PC-3 (cell line): ENCODE measurements at regions not wholly inside any gene's neighbourhood (a gene's known extent, or its start where the extent isn't known, plus 50 kb on each side); places are given as distances from the start of the nearest gene placed in this dataset.

Experiments used
- ATAC-seq: fragments of 200-7000 bp; cut with Tn5 transposase; 2 replicates; pipeline ENCODE4 v1.9.1; 2020; ENCODE audit warnings: mild to moderate bottlenecking, moderate library complexity
- BruUV-seq: library from RNA; stranded (reverse); fragments of 400-500 nt; replicated peaks from 2 replicates; lab custom pipeline; 2021; lab: Mats Ljungman, UMichigan
- CTCF ChIA-PET: fragments of 300-600 bp; sonication (Branson Sonifier 250); formaldehyde crosslinking; loops from one replicate; lab custom pipeline; 2022; ENCODE audit warnings: antibody characterized with exemption; lab: Charles Lee
- POLR2A ChIA-PET: fragments of 300-600 bp; sonication (Branson Sonifier 250); formaldehyde crosslinking; loops from one replicate; lab custom pipeline; 2022; ENCODE audit warnings: antibody characterized with exemption; ENCODE audit not compliant: unreplicated experiment; lab: Charles Lee
- DNase-seq: peaks from one replicate; pipeline ENCODE4 v3.0.0-alpha.2; 2015
- H2AFZ ChIP-seq: fragments of 300-600 bp; sonication (generic); 2 replicates; pipeline ENCODE4 v1.6.0; 2016; ENCODE audit warnings: antibody characterized with exemption, low read length
- H3F3A ChIP-seq: fragments of 300-600 bp; sonication (generic); one replicate; pipeline ENCODE4 v1.6.0; 2017; ENCODE audit warnings: antibody characterized with exemption, low read length, control low read depth, mild to moderate bottlenecking; ENCODE audit not compliant: unreplicated experiment
- H3K27ac ChIP-seq: fragments of 300-600 bp; sonication (generic); 2 replicates; pipeline ENCODE4 v1.5.1; 2016; ENCODE audit warnings: mild to moderate bottlenecking, low read length
- H3K27me3 ChIP-seq: fragments of 300-600 bp; sonication (generic); 2 replicates; pipeline ENCODE4 v1.6.1; 2016; ENCODE audit warnings: low read length, mixed read lengths
- H3K36me3 ChIP-seq: fragments of 300-600 bp; sonication (generic); 2 replicates; pipeline ENCODE4 v1.6.1; 2016; ENCODE audit warnings: low read depth, mixed run types, low read length, mixed read lengths
- H3K4me1 ChIP-seq: fragments of 300-600 bp; sonication (generic); 2 replicates; pipeline ENCODE4 v1.5.1; 2016; ENCODE audit warnings: low read length; ENCODE audit not compliant: insufficient read depth
- H3K4me2 ChIP-seq: fragments of 300-600 bp; sonication (generic); 2 replicates; pipeline ENCODE4 v1.6.0; 2016; ENCODE audit warnings: low read length
- H3K4me3 ChIP-seq: fragments of 300-600 bp; sonication (generic); 2 replicates; pipeline ENCODE4 v1.5.1; 2016; ENCODE audit warnings: mild to moderate bottlenecking, low read length, mixed read lengths
- H3K79me2 ChIP-seq: fragments of 300-600 bp; sonication (generic); 2 replicates; pipeline ENCODE4 v1.6.1; 2017; ENCODE audit warnings: low read length, mixed read lengths
- H3K9ac ChIP-seq: fragments of 300-600 bp; sonication (generic); 2 replicates; pipeline ENCODE4 v1.6.0; 2016; ENCODE audit warnings: mild to moderate bottlenecking, low read length
- H3K9me2 ChIP-seq: fragments of 300-600 bp; sonication (generic); replicated peaks from 2 replicates; pipeline ENCODE4 v1.6.1; 2016; ENCODE audit warnings: mixed run types, low read length, mixed read lengths
- H3K9me3 ChIP-seq: fragments of 300-600 bp; sonication (generic); 2 replicates; pipeline ENCODE4 v1.6.1; 2016; ENCODE audit warnings: low read length, mixed read lengths
- H4K20me1 ChIP-seq: fragments of 300-600 bp; sonication (generic); 2 replicates; pipeline ENCODE4 v1.6.1; 2016; ENCODE audit warnings: low read length, mixed read lengths
- CTCF ChIP-seq: fragments of 300-600 bp; sonication (generic); conservative IDR thresholded peaks from 2 replicates; pipeline ENCODE4 v1.5.1; 2017; ENCODE audit warnings: antibody characterized with exemption, low read depth, mild to moderate bottlenecking, low read length
- EZH2 ChIP-seq: fragments of 300-600 bp; sonication (generic); IDR thresholded peaks from one replicate; pipeline ENCODE4 v1.6.1; 2017; ENCODE audit warnings: antibody characterized with exemption, mild to moderate bottlenecking, low read length; ENCODE audit not compliant: unreplicated experiment
- EZH2phosphoT487 ChIP-seq: fragments of 300-600 bp; sonication (generic); IDR thresholded peaks from 2 replicates; pipeline ENCODE4 v1.6.1; 2018; ENCODE audit warnings: mild to moderate bottlenecking, antibody characterized with exemption, low read length, borderline replicate concordance
- intact Hi-C: fragments of 100-400 bp; cut with micrococcal nuclease; formaldehyde crosslinking; loops from 2 replicates; pipeline ENCODE4 v1.9.0; 2023

DNA sequence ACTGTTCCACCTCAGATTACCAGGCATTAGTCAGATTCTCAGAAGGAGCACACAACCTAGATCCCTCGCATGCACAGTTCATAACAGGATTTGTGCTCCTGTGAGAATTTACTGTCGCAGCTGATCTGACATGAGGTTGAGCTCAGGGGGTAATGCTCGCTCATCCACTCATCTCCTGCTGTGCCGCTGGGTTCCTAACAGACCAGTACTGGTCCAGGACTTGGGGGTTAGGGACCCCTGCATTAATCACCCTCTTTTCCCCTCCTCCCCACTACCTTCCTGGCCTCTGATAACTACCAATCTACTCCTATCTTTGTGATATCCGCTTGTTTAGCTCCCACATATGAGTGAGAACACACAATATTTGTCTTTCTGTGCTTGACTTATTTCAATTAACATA, 83.5 kb upstream of the FSHB start:
- no peak for DNase-seq
- H3K4me2 ChIP-seq: no peak overlapping the region
- H3K27ac ChIP-seq: no peak overlapping the region
- no peaks in the 10 kb centered on the region for H3K9me2 ChIP-seq
- no peak for ATAC-seq
- H4K20me1 ChIP-seq: no peaks in the 10 kb centered on the region
- H3K4me1 ChIP-seq: no peaks in the 10 kb centered on the region
- POLR2A ChIA-PET: no interaction called here
- CTCF ChIA-PET: no interaction called here
- H3K36me3 ChIP-seq: no peaks in the 10 kb centered on the region
- intact Hi-C loops: no loop called here
- H3F3A ChIP-seq: no peaks in the 10 kb centered on the region
- no peak overlapping the region for H3K4me3 ChIP-seq
- no peaks in the 10 kb centered on the region for H3K9me3 ChIP-seq
- no TSS peak for BruUV-seq
- no peaks in the 10 kb centered on the region for H3K27me3 ChIP-seq
- no peaks in the 10 kb centered on the region for H3K79me2 ChIP-seq
- H2AFZ ChIP-seq: no peak overlapping the region
- TF ChIP-seq CTCF (no peak), EZH2 (no peak), EZH2phosphoT487 (no peak)
- H3K9ac ChIP-seq: no peak overlapping the region

DNA sequence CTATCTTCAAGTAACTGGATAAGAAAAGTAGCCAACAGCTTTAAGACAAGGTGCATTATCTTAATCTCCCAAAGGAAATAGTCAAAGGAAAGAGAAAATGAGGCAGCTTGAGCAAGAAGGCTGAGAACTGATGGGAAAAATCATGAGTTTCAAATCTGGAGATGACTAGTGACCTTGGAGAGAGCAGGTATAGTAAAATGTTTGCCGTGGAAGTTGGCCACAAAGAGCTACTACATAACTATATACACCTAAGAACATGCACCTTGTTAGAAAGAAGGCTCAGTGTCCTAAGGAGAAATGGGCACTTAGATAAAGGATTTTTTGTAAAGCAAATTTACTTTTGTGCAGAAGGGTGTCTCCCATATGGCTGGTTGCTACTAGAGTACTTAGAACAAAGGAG, 80.8 kb upstream of the FSHB start:
- no peaks in the 10 kb centered on the region for H3K4me1 ChIP-seq
- H3K4me3 ChIP-seq: no peak overlapping the region
- no peak overlapping the region for H3K27ac ChIP-seq
- H3K36me3 ChIP-seq: no peaks in the 10 kb centered on the region
- H3F3A ChIP-seq: no peaks in the 10 kb centered on the region
- ChIA-PET CTCF (no interaction called here), POLR2A (no interaction called here)
- ATAC-seq: no peak
- H3K9me3 ChIP-seq: no peaks in the 10 kb centered on the region
- no peaks in the 10 kb centered on the region for H3K79me2 ChIP-seq
- H3K4me2 ChIP-seq: no peak overlapping the region
- H2AFZ ChIP-seq: no peak overlapping the region
- no peak for DNase-seq
- H4K20me1 ChIP-seq: no peaks in the 10 kb centered on the region
- no peak overlapping the region for H3K9ac ChIP-seq
- H3K27me3 ChIP-seq: no peaks in the 10 kb centered on the region
- no peak for TF ChIP-seq EZH2phosphoT487
- TF ChIP-seq EZH2: no peak
- no peak for TF ChIP-seq CTCF
- intact Hi-C loops: no loop called here
- no peaks in the 10 kb centered on the region for H3K9me2 ChIP-seq
- BruUV-seq: no TSS peak

DNA sequence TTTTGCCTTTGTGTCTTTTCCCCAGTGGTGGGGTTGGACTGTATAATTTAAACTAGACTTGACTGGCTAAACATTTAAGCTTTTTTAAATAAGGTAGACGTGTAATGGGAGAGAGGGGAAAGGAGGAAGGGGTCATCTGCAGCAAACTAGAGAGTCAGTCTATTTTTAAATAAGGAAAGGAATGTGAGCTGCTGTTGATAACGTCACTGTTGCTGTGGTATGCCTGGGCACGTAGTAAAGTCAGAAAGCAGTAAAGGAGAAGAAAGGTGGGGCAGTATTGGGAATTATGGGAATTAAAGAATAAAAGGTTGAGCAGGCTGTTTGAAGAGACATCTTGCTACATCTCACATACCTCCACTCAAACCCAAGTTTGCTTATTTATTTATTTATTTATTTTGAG, 80.4 kb upstream of the FSHB start:
- no peaks in the 10 kb centered on the region for H3F3A ChIP-seq
- no peaks in the 10 kb centered on the region for H3K9me3 ChIP-seq
- TF ChIP-seq CTCF (no peak), EZH2phosphoT487 (no peak), EZH2 (no peak)
- H3K4me2 ChIP-seq: no peak overlapping the region
- intact Hi-C loops: no loop called here
- H3K79me2 ChIP-seq: no peaks in the 10 kb centered on the region
- ATAC-seq (no peak), DNase-seq (no peak)
- H3K27ac ChIP-seq: no peak overlapping the region
- no peak overlapping the region for H2AFZ ChIP-seq
- ChIA-PET POLR2A (no interaction called here), CTCF (no interaction called here)
- H3K27me3 ChIP-seq: no peaks in the 10 kb centered on the region
- no peaks in the 10 kb centered on the region for H3K9me2 ChIP-seq
- H3K36me3 ChIP-seq: no peaks in the 10 kb centered on the region
- BruUV-seq: no TSS peak
- no peak overlapping the region for H3K9ac ChIP-seq
- no peak overlapping the region for H3K4me3 ChIP-seq
- no peaks in the 10 kb centered on the region for H3K4me1 ChIP-seq
- no peaks in the 10 kb centered on the region for H4K20me1 ChIP-seq
